SK-N-SH treated with all-trans-retinoic acid at 6 μM for 48 hours (cell line): ENCODE measurements at regions not wholly inside any gene's neighbourhood (a gene's known extent, or its start where the extent isn't known, plus 50 kb on each side); places are given as distances from the start of the nearest gene placed in this dataset.

Experiments used
- CREB5 ChIP-seq: fragments of 250-450 bp; sonication (Bioruptor Pico); IDR thresholded peaks from 2 replicates; pipeline ENCODE4 v1.5.1; 2020; ENCODE audit warnings: low read depth, mild to moderate bottlenecking, moderate library complexity
- CSDC2 ChIP-seq: fragments of 250-450 bp; sonication (Bioruptor Pico); IDR thresholded peaks from 2 replicates; pipeline ENCODE4 v1.5.0; 2020; ENCODE audit warnings: mild to moderate bottlenecking, moderate library complexity
- PATZ1 ChIP-seq: fragments of 250-450 bp; sonication (Bioruptor Pico); IDR thresholded peaks from 2 replicates; pipeline ENCODE4 v1.8.0; 2020; ENCODE audit warnings: mild to moderate bottlenecking, moderate library complexity, borderline replicate concordance
- SNAI2 ChIP-seq: fragments of 250-450 bp; sonication (Bioruptor Pico); IDR thresholded peaks from 2 replicates; pipeline ENCODE4 v1.5.0; 2020; ENCODE audit warnings: mild to moderate bottlenecking, moderate library complexity
- TSHZ2 ChIP-seq: fragments of 250-450 bp; sonication (Bioruptor Pico); IDR thresholded peaks from 2 replicates; pipeline ENCODE4 v1.5.0; 2020; ENCODE audit warnings: mild to moderate bottlenecking, moderate library complexity
- ZC3H10 ChIP-seq: fragments of 250-450 bp; sonication (Bioruptor Pico); IDR thresholded peaks from 2 replicates; pipeline ENCODE4 v1.5.1; 2021; ENCODE audit warnings: mild to moderate bottlenecking, moderate library complexity
- ZFP3 ChIP-seq: fragments of 250-450 bp; sonication (Bioruptor Pico); IDR thresholded peaks from 2 replicates; pipeline ENCODE4 v1.5.0; 2020; ENCODE audit warnings: mild to moderate bottlenecking, moderate library complexity
- ZFP30 ChIP-seq: fragments of 450-650 bp; formaldehyde crosslinking; IDR thresholded peaks from 2 replicates; pipeline ENCODE4 v1.5.0; 2022; ENCODE audit warnings: mild to moderate bottlenecking, moderate library complexity
- ZNF8 ChIP-seq: fragments of 450-650 bp; formaldehyde crosslinking; IDR thresholded peaks from 2 replicates; pipeline ENCODE4 v1.5.0; 2020; ENCODE audit warnings: mild to moderate bottlenecking, moderate library complexity

GRCh38 chr5:135186662-135187522 is 152.9 kb upstream of the PITX1 start:
- no peak for TF ChIP-seq TSHZ2 (CRISPR knock-in tag)
- TF ChIP-seq CREB5 (CRISPR knock-in tag) = no peak
- no peak for TF ChIP-seq ZFP30
- TF ChIP-seq ZFP3 (CRISPR knock-in tag) = no peak
- TF ChIP-seq CSDC2 (CRISPR knock-in tag) = no peak
- no peak for TF ChIP-seq PATZ1 (CRISPR knock-in tag)
- no peak for TF ChIP-seq ZNF8 (CRISPR knock-in tag)
- no peak for TF ChIP-seq SNAI2 (CRISPR knock-in tag)
- no peak for TF ChIP-seq ZC3H10
